Sigmoid colon (tissue), 4 donors: ENCODE measurements at regions not wholly inside any gene's neighbourhood (a gene's known extent, or its start where the extent isn't known, plus 50 kb on each side); places are given as distances from the start of the nearest gene placed in this dataset.

Experiments
- EP300 ChIP-seq, 4 donors: sonication (generic); formaldehyde crosslinking; IDR thresholded peaks; one replicate each; pipeline ENCODE4 v1.6.1; 2017; ENCODE audit warnings: antibody characterized with exemption in 4 of 4
- POLR2A ChIP-seq, 2 donors: fragments of 450-650 bp; IDR thresholded peaks; one replicate each; pipeline ENCODE4 v1.6.1; 2016; ENCODE audit warnings: antibody characterized with exemption in 2 of 2, mild to moderate bottlenecking in 2 of 2, moderate library complexity in 2 of 2
- POLR2AphosphoS5 ChIP-seq, 4 donors: sonication (generic); formaldehyde crosslinking; IDR thresholded peaks; one replicate each; pipeline ENCODE4 v1.6.1; 2017; ENCODE audit warnings: antibody characterized with exemption in 4 of 4
- TF ChIP-seq, protein P1 (sequence below), 4 experiments: fragments of 450-650 bp in 3 of 4; fragments of 200-600 bp in 1 of 4; IDR thresholded peaks; one replicate each; pipeline ENCODE4 v1.5.1; 2016 to 2019; ENCODE audit warnings: antibody characterized with exemption in 4 of 4, mild to moderate bottlenecking in 3 of 4, moderate library complexity in 2 of 4

DNA sequence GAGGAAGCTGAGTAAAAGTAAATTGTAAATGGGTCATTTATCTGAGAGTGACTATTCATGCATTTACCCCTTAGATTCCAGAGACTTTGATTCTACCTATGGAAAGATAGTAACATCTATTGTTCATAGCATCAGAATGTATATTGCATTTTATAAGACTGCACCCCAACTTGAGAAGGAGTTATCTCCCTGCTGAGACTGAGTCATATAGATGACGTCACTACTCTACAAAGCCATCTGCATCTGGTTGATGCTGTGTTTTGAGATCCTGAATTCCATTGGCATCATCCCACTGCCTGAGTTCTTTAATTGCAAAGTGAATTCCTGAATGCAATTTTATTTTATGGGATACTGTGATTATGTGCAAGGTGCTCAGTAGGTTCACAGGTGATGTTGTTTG is 444.0 kb upstream of the SLC35B3 start:
- TF ChIP-seq POLR2A (IDR thresholded peaks at IDR 0.05) (no peak), POLR2AphosphoS5 (IDR thresholded peaks at IDR 0.05) (no peak), EP300 (IDR thresholded peaks at IDR 0.05) (no peak)
- TF ChIP-seq, protein P1, sequence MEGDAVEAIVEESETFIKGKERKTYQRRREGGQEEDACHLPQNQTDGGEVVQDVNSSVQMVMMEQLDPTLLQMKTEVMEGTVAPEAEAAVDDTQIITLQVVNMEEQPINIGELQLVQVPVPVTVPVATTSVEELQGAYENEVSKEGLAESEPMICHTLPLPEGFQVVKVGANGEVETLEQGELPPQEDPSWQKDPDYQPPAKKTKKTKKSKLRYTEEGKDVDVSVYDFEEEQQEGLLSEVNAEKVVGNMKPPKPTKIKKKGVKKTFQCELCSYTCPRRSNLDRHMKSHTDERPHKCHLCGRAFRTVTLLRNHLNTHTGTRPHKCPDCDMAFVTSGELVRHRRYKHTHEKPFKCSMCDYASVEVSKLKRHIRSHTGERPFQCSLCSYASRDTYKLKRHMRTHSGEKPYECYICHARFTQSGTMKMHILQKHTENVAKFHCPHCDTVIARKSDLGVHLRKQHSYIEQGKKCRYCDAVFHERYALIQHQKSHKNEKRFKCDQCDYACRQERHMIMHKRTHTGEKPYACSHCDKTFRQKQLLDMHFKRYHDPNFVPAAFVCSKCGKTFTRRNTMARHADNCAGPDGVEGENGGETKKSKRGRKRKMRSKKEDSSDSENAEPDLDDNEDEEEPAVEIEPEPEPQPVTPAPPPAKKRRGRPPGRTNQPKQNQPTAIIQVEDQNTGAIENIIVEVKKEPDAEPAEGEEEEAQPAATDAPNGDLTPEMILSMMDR (IDR thresholded peaks at IDR 0.05) = no peak
